ENCODE measurements at regions not wholly inside any gene's neighbourhood (a gene's known extent, or its start where the extent isn't known, plus 50 kb on each side); places are given as distances from the start of the nearest gene placed in this dataset.
A peak's percentile ranks its signal among the peaks of the same experiment; 100 is the strongest.

- FAIRE-seq (peak; percentile 80), DNase-seq (ENCODE audit: low read depth in 1 of 2, low spot score in 2 of 2) (no peak)
- no peak overlapping the region for H3K9ac ChIP-seq (replicated peaks in 1 of 4; ENCODE audit: extremely low read depth in 1 of 4, low read depth in 3 of 4, low read length in 3 of 4)
- no peak overlapping the region for H3K23ac ChIP-seq (ENCODE audit: insufficient read length)
- H3K4me1 ChIP-seq (replicated peaks in 1 of 4; ENCODE audit: control insufficient read depth in 3 of 4, insufficient read depth in 4 of 4, low read length in 3 of 4): peaks cover 3 to 17% (median 10%) of the 10 kb centered on the region in 4 experiments
- no peak overlapping the region for H4K91ac ChIP-seq (replicated peaks; ENCODE audit: insufficient read length, low read length)
- H3K9me3 ChIP-seq (ENCODE audit: insufficient read depth in 2 of 2, low read depth in 1 of 2, low read length in 1 of 2): no peaks in the 10 kb centered on the region
- ChIA-PET CTCF (ENCODE audit: partially characterized antibody) (no interaction called here), POLR2A (ENCODE audit: partially characterized antibody) (no interaction called here)
- H3K18ac ChIP-seq (ENCODE audit: extremely low read depth, low read length): no peak overlapping the region
- H2AK5ac ChIP-seq (ENCODE audit: low read depth, low read length): no peak overlapping the region
- no peak overlapping the region for H3K14ac ChIP-seq (ENCODE audit: insufficient read length)
- H2BK12ac ChIP-seq (ENCODE audit: low read depth, low read length): no peak overlapping the region
- WGBS, 2 experiments (ENCODE audit: extremely low coverage in 1 of 2, insufficient coverage in 1 of 2, insufficient read length in 1 of 2, insufficient replicate concordance in 2 of 2, low coverage in 1 of 2, low lambda C conversion rate in 2 of 2, missing lambda C conversion rate in 1 of 2): 88% methylated on average over 1 of the region's 1 CpG; no CpG with 5 or more reads in 1 of the 2 experiments
- H4K8ac ChIP-seq (ENCODE audit: extremely low read depth, insufficient read depth, low read length): no peak overlapping the region
- H3K56ac ChIP-seq (replicated peaks; ENCODE audit: insufficient read length, low read depth, low read length): no peak overlapping the region
- no peak overlapping the region for H3K4me3 ChIP-seq (ENCODE audit: extremely low read depth in 1 of 4, insufficient read depth in 2 of 4, low read depth in 3 of 4, low read length in 4 of 4)
- H3K79me2 ChIP-seq (ENCODE audit: control insufficient read depth in 1 of 2, insufficient read depth in 2 of 2, low read length in 2 of 2): no peaks in the 10 kb centered on the region
- H4K20me1 ChIP-seq (replicated peaks in 1 of 2; ENCODE audit: control insufficient read depth in 1 of 2, insufficient read depth in 2 of 2, low read length in 2 of 2): no peaks in the 10 kb centered on the region
- no peaks in the 10 kb centered on the region for H3K27me3 ChIP-seq (replicated peaks in 1 of 4; ENCODE audit: control insufficient read depth in 3 of 4, extremely low read depth in 1 of 4, insufficient read depth in 3 of 4, low read length in 3 of 4)
- H4K5ac ChIP-seq (ENCODE audit: insufficient read length, low read depth, low read length): peak overlapping the region; percentile 24
- H3K4me2 ChIP-seq (ENCODE audit: insufficient read depth in 1 of 2, low read depth in 2 of 2, low read length in 2 of 2): no peak overlapping the region; a peak in 1 of 4 replicates
- no peaks in the 10 kb centered on the region for H3K23me2 ChIP-seq (ENCODE audit: low read depth, low read length)
- no peak overlapping the region for H2AFZ ChIP-seq (ENCODE audit: low read length)
- no peaks in the 10 kb centered on the region for H3K79me1 ChIP-seq (ENCODE audit: low read depth, low read length)
- H2BK15ac ChIP-seq (ENCODE audit: low read length): no peak overlapping the region
- no peak overlapping the region for H2BK20ac ChIP-seq (ENCODE audit: low read length)
- no peaks in the 10 kb centered on the region for H3K36me3 ChIP-seq (ENCODE audit: control insufficient read depth in 2 of 4, insufficient read depth in 4 of 4, low read length in 3 of 4)
- H2BK120ac ChIP-seq (replicated peaks; ENCODE audit: low read depth, low read length): no peak overlapping the region
- no peak overlapping the region for H3K27ac ChIP-seq (ENCODE audit: low read depth, low read length)
- H3K4ac ChIP-seq (replicated peaks; ENCODE audit: insufficient read length, low read depth, low read length): no peak overlapping the region
- H2BK5ac ChIP-seq (ENCODE audit: low read depth, low read length): no peak overlapping the region
- peak; percentile 61 for TF ChIP-seq CEBPB (IDR thresholded peaks at IDR 0.05; ENCODE audit: low read depth, low read length)
Observed at GRCh38 chr5:84568171-84568570, 183.5 kb upstream of the EDIL3 start.

All from H1 (cell line).